D341Med (cell line): ENCODE measurements at regions not wholly inside any gene's neighbourhood (a gene's known extent, or its start where the extent isn't known, plus 50 kb on each side); places are given as distances from the start of the nearest gene placed in this dataset.

ENCODE experiments used
- DNase-seq: peaks from one replicate; pipeline ENCODE4 v3.0.0; 2012; ENCODE audit warnings: low spot score

DNA sequence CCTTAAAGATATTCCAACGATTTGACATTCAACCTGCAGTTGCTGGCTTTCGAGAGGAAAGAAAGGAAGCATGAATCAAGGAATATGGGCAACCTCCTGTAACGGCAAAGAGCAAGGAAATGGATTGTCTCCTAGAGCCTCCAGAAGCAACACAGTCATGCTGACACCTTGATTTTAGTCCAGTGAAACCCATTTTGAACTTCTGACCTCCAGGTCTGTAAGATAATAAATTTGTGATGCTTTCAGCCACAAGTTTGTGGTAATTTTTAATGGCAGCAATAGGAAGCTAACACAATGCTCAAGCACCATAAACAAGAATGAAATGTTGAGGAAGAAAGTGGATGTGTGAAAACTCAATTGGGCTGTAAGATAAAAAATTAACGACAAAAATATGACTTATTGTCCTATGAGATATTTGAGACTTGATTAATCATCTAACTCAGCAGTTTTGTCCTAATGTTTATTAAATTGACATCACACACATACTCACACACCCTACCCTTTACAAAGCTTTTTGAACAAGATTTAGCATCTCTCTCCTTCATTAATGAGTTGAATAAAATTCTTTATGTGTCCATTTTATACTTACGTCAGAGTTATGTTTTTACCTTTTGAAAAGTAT is 857.2 kb upstream of the INTU start:
- DNase-seq, result no peak

DNA sequence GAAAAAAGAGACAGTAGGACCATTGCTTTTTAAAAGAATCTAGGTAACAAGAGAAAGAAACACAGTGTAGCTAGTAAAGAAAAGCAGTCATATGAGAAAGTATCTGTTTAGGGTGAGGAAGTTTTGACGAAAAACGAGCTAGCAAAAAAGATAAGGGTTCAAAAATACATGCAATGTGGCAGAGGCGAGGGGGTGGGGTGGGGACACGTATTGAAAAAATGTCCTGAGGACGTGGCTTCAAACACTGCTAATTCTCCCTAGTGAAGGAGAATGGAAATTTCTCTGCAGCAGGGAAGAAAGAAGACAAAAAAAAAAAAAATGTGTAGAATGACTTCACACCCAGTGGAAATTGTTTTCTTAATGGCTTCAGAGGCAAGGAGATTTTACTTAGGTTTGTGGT is 856.4 kb upstream of the INTU start:
- no peak for DNase-seq

DNA sequence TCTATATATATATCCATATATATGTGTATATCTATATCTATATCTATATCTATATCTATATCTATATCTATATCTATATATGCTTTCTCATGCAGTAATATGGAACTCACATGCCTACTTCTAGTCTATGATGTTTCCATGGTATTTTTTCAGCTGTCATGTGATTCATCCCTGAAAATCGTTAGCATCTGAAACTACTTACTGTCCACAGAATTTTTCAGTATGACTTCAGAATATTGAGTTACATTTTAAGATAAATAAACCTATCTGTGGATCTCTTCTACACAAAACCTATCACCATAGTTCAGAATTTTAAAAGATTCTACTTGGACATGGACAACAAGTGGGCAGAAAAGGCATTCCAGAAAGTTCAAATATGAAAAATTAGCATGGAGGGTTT is 855.1 kb upstream of the INTU start:
- DNase-seq, result no peak

DNA sequence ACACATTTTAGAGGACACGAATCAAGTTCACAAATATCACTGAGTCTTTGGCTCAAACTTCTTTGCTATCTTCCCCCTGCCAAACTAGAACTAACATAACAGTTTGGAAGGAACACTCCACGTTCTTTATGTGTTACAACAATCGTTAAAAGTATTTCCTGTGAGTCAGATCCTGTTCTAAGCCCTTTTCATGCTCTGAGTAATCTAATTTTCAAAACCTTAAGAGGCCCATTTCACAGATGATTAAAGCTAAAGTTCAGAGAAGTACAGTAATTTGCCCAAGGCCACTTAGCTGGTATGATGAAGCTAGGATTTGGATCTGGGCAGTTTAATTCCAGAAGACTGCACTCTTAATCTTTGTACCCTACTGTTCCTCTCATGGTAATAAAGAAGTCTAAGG is 854.4 kb upstream of the INTU start:
- no peak for DNase-seq

DNA sequence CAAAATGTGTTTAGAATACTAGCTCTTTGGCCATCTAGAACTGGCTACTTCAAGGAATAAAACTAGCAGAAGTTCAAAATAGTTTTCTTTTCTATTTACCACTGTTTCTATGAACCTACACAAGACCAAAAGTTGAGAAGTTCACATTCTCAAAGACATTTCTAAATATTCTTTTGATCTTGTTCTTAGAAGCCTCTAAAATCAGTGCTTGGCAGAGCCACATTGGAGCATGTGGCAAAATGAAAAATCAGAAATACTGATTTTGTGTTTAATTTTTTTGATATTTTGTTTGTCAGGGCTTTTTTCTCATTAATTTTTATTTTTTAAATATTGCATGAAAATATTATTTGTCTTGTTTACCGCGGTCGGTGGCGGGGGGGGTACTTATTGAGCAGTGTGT is 853.8 kb upstream of the INTU start:
- no peak for DNase-seq

DNA sequence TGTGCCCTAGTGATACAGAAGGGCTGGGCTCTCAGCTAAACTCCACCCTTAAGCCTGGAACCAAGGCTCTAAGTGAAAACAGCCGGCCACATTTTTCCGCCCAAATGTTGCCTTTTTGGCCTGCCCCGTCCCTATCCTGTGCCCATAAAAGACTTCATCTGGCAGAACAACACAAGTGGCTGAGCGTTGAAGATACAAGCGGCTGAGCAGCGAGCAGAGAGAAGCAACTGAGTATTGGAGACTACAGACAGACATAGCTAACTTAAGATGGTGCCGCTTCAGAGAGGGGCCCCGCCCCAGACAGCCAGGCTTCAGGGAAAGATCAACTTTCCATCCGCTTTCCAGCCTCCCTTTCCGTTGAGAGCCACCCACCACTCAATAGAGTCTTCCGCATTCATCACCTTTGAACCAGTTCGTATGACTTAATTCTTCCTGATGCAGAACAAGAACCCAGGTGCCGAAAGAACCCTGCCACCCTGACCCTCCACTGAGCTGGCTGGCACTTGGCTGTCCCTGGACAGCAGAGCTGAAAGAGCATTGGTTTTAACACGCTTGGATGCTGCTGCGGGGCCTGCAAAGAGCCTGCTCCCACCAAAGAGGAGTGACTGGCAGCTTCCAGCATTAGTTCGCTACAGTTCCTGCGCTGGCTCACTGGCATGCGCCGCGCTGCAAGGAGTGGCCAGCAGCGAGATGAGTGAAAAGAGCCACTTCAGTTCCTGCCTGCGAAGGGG is 853.2 kb upstream of the INTU start:
- no peak for DNase-seq

DNA sequence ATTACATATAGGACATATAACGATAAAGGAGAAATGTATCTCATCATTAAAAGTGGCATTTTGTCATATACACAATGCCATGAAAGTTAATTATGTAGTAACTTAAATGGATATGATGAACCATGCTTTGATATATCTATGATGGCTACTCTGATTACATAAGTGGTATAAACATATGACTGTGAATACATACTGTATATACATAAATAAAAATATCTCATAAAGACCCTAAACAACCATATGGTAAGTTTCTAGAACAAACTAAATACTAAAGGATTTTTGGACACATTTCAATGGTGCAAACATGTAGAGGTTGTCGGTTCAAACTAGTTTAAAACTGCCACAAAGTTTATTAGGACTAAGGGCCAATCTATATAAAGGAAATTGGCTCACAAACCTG is 849.6 kb upstream of the INTU start:
- no peak for DNase-seq

DNA sequence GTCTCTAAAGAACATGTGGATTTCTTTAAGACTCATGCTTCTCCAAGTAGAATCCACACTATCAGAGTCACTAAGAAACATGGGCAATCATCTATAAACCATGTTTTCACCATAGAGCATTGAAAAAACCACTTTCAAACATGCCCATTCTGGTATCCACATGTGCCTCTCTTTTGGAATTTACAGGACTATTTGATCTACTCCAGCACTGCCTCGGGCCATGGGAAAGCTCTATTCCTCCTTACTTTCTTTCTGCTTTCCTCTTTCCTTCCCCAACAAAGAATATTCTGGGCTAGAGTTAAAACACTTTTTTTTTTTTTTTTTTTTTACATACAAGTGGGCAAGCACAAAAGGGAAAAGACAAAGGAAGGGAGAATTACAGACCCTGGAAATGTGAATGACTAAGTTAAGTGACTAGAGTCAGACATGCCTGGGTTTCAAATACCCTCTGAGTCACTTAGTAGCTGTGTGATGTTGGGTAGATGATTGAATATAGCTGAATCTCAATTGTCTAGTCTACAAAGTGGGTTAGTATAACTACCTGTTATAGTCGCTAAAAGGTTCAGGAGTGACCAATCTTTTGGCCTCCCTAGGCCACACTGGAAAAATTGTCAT is 847.7 kb upstream of the INTU start:
- DNase-seq, result no peak

DNA sequence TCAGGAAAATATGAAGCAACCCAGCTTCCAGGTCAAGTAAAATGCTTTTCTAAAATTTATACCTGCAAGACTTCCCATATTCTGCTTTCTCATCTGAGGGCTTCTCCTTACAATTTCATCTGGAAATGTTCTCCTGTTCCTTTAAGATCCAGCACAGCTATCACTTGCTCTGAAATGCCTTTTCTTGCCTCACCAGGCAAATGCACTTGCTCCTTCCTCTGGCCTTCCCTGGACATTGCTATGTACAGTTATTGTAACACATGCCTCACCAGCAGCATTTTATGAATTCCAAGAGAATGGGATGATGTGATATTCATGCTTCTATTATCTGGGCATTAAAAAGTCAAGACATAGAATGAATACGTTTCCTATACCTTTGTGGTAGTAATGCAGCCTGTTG is 842.1 kb upstream of the INTU start:
- no peak for DNase-seq

DNA sequence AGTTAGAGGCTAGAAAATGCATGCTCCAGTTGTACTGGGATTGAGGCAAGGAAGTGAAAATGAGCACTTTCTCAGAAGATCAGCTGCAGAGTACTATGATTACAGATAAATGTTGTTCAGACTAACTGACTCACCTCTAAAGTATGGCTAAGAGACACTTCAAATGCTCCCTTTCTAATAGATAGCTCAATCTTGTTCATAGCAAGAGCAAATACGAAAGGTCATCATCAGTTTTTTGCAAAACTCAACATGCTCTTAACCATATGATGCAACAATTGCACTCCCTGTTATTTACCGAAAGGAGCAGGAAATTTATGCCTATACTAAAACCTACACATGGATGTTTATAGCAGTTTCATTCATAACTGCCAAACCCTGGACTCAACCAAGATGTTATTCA is 838.4 kb upstream of the INTU start:
- no peak for DNase-seq

DNA sequence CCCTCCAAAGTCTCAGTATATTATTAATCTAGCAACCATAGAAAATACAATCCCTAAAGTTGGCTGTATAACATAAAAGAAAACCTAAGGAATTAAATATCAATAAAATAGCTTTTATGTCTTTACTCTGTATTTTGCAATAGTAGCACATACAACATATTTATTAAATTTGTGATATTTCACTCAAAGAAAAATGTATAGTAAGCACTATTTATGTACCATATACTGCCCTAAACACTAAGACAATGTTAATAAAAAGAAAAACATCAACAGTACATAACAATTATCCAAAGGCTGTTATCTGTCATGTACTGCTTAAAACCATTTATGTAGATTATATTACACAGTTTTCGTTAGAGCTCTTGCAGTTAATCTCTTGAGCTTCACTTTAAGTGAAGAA is 834.5 kb upstream of the INTU start:
- DNase-seq, result no peak

DNA sequence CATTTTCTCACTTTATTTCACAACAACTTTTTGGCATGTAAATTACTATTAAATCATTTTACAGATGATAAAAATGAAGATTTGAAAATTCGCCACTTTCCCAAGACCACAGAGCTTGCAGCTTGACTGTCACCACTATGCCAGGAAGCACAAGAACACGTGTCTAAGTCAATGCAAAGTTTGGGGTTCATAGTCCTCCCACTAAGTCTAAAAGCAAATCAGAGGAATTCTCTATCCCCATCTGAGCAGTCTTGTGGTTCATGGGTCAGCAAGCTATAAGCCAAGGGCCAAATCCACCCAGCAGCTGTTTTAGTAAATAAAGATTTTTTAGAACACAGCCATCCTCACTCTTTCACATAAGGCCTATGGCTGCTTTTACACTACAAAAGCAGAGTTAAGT is 833.3 kb upstream of the INTU start:
- no peak for DNase-seq

DNA sequence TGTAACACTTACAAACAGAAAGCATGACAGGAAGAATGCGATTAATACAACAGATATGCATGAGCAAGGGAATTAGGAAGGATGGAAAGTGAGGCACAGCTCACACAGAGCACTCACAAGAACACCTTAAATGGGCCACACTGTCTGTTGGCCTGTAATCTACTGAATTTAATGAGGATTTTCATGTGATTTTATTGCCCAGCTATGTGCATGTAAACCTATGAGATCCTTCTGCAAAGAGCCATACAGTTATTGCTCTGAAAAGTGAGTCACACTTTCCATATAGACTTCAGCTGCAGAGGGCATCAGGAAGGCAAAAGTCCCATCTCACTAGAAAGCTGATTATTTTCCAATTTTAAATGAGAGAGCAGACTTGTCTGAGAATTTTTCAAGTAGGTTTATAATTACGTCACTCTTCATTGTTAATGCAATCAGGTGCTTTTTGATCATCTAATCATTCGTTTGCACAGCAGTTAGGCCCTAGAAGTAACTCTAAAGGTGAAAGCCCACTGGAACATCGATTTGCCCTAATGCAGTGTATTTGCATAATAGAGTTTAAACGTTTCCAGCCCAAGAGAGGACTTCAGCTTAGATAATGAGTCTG is 832.7 kb upstream of the INTU start:
- DNase-seq, result no peak

DNA sequence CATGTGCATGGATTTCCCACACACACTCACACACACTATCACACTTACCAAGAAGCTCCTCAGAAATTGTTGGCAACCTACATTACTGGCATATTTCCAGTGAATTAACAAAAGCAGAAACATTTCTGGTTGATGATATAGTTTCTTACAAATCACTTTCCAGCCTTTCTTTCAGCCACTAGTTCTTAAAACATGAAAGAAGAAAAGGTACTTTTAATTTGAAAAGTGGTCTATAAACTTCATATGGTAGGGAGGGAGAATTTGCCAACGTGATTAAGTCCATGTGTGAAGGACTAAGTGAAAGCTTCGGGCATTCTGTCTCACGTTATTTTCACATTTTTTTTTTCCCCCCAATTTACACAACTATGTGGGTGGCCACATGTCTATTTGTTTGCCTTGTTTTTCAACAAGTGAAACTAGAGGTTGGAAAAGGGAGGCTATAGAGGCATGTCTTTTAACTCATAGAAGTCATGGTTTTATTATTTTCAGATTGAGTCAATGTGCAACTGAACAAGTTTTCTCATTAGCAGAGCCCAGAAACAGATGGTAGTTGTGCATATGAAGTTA is 832.1 kb upstream of the INTU start:
- DNase-seq, result no peak

DNA sequence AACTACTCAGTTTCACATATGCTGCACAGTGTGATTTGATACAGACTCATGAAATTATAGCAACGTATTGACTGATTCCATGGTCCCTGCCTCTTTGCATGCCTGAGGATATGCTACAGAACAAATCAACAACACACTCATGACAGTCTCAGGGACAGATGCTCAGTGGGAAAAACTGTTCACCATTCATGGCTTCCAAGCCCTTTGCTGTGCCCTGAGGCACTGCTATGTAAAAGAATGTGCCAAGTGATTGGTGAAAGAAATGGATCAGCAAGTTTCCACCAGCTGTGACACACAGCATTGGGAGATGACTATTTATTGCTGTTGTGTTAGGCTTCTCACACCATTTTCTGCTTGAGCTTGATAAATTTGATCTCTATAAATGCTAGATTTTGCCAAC is 825.6 kb upstream of the INTU start:
- no peak for DNase-seq

DNA sequence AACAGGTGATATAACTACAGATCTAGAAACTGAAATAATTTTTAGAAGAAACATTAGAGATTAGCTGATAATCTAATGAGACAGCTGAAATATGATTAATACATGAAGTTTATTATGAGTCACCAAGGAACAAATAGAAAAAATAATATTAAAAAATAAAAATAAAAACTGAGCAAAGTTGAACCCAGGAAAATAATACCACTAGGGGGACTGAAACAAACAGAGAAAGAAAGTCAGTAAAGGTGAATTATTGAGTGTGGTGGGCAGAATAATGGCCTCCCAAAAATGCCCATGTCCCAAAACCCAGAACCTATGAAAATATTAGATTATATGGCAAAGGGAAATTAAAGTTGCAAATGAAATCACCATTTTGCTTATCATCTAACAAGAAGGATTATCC is 820.7 kb upstream of the INTU start:
- no peak for DNase-seq

DNA sequence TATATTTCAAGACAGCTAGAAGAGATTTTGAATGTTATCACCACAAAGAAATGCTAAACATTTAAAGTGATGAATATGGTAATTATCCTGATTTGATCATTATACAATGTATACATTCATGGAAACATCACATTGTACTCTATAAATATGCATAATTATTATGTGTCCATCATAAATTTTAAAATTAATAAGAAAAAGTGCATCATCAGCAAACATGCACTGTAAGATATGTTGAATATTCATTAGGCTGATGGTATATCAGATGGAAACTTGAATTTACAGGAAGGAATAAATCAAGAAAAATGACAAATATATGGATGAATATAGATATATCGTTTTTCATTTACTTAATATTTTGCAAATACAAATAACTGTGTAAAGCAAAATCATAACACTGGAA is 812.1 kb upstream of the INTU start:
- no peak for DNase-seq

DNA sequence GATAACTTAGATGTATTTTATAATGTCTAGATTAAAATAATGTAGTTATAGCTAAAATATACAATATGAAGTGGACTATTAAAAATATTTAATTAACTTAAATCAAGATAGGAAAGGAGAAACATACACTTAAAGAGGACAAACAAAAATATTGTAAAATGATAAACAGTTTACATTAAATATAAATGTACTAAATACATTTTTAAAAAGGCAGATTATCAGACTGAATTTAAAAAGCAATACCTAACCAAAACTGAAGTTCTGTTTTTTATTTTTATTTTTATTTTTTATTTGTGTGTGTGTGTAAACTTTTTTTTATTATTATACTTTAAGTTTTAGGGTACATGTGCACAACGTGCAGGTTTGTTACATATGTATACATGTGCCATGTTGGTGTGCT is 811.6 kb upstream of the INTU start:
- DNase-seq, result no peak

DNA sequence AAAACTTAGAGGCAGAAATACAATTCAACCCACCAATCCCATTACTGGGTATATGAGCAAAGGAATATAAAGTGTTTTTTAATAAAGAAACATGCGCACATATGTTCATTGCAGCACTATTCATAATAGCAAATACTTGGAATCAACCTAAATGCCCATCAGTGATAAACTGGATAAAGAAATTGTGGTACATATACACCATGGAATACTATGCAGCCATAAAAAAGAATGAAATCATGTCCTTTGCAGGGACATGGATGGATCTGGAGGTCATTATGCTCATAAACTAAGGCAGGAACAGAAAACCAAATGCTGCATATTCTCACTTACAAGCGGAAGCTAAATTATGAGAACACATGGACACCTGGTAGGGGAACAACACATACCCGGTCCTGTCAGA is 807.7 kb upstream of the INTU start:
- no peak for DNase-seq

DNA sequence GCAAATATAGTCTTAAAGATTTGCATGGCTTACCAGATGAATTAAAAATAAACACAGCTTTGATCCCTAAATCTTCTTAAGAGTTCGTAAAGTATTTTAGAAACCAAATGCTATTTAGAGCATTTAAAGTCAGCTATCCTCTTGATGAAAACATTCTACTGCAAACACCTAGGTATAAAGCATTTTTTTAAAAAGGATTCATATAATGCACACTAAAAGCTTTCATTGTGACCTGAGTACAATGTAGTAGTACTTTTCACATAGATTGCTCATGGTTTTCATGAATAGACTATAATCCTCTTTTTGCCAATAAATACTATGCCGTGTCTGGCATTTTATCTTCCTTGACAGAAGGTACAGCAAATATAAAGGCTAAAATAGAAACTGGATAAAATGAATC is 805.1 kb upstream of the INTU start:
- DNase-seq, result no peak

DNA sequence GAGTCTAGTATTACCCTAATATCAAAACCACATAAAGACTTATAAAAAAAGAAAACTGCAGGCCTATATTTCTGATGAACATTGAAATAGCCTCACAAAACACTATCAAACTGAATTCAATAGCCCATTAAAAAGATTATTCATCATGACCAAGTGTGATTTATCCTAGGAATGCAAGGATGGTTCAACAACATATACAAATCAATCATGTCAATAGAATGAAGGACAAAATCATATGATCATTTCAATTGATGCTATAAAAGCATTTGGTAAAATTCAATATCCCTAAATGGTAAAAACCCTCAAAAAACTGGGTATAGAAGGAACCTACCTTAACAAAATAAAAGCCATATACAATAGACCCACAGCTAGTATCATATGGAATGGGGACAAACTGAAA is 797.9 kb upstream of the INTU start:
- DNase-seq, result no peak

DNA sequence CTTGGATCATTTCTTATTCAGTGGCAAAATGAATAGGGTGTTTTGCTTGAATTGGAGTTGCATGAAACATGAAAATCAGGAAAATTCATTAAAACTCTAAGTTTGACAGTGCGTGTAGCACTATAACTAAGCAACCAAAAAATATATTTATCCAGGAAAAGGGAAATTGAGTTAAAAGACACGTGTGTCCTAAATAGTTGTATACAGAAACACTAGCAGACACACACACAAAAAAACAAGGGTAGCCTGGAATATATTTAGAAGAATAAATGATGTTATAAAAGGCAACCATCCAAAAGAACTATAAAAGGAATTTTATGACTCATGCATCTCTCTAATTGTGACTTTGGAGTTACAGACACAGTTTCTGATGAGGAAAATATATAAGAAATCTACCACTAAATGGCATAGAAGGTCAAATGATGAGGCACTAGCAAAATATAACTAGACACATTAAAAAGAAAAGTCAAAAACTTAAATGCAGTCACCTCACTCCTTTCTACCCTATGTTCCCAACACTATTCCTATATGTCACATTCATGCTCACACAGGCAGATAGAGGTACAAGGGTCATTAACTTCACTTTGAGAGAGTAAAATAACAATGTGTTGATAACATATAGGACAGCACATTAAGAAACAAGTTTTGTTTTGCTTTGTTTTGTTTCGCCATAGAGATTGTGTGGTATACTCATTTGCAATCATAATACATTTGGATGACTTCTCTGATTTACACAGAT is 793.6 kb upstream of the INTU start:
- no peak for DNase-seq
